Calu3 (cell line): ENCODE measurements at regions not wholly inside any gene's neighbourhood (a gene's known extent, or its start where the extent isn't known, plus 50 kb on each side); places are given as distances from the start of the nearest gene placed in this dataset.

Source experiments
- BruUV-seq: library from RNA; stranded (reverse); fragments of 400-500 nt; replicated peaks from 2 replicates; lab custom pipeline; 2021; lab: Mats Ljungman, UMichigan
- CTCF ChIA-PET: fragments of 300-600 bp; sonication (Branson Sonifier 250); formaldehyde crosslinking; loops from one replicate; lab custom pipeline; 2022; ENCODE audit warnings: antibody characterized with exemption; lab: Charles Lee
- DNase-seq: peaks from one replicate; pipeline ENCODE4 v3.0.0; 2022
- H3K27ac Mint-ChIP-seq: one replicate; pipeline ENCODE4 v1.8.0; 2022; ENCODE audit warnings: mixed read lengths; ENCODE audit not compliant: unreplicated experiment
- H3K27me3 Mint-ChIP-seq: one replicate; pipeline ENCODE4 v1.8.0; 2022; ENCODE audit warnings: mixed read lengths; ENCODE audit not compliant: unreplicated experiment
- H3K36me3 Mint-ChIP-seq: one replicate; pipeline ENCODE4 v1.8.0; 2022; ENCODE audit warnings: mild to moderate bottlenecking, moderate library complexity, mixed read lengths; ENCODE audit not compliant: insufficient read depth, unreplicated experiment
- H3K4me1 Mint-ChIP-seq: one replicate; pipeline ENCODE4 v1.8.0; 2022; ENCODE audit warnings: mild to moderate bottlenecking, low read depth, mixed read lengths; ENCODE audit not compliant: unreplicated experiment
- H3K4me3 Mint-ChIP-seq: one replicate; pipeline ENCODE4 v1.8.0; 2022; ENCODE audit warnings: mild to moderate bottlenecking, low read depth, moderate library complexity, mixed read lengths; ENCODE audit not compliant: unreplicated experiment
- H3K9me3 Mint-ChIP-seq: one replicate; pipeline ENCODE4 v1.8.0; 2022; ENCODE audit warnings: low read depth, mixed read lengths; ENCODE audit not compliant: unreplicated experiment
- intact Hi-C: fragments of 100-400 bp; cut with micrococcal nuclease; formaldehyde crosslinking; loops from one replicate; pipeline ENCODE4 v1.10.0; 2022; ENCODE audit not compliant: unreplicated experiment
- TF ChIP-seq, protein P1 (sequence below): fragments of 200-600 bp; IDR thresholded peaks from one replicate; pipeline ENCODE4 v1.8.0; 2022; ENCODE audit warnings: antibody characterized with exemption; ENCODE audit not compliant: unreplicated experiment

DNA sequence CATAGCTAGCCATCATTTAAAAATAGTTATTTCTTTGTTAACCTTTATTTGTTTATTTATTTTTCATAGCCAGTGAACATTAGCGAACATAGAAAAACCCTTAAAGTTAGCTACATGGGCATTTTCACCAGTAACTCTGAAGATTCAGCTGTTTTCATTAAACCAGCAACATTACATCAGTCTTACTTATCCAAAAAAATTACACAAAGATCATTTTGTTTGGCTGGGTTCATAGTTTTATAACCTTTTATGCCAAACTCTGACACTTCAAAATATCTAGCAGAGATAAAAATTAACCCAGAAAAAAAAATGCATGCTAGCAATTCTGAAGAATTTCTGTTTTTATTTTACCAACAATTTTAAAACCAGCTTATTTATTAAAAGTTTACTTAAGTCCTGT is 784.1 kb downstream of the PCDH18 start:
- no peaks in the 10 kb centered on the region for H3K9me3 Mint-ChIP-seq

DNA sequence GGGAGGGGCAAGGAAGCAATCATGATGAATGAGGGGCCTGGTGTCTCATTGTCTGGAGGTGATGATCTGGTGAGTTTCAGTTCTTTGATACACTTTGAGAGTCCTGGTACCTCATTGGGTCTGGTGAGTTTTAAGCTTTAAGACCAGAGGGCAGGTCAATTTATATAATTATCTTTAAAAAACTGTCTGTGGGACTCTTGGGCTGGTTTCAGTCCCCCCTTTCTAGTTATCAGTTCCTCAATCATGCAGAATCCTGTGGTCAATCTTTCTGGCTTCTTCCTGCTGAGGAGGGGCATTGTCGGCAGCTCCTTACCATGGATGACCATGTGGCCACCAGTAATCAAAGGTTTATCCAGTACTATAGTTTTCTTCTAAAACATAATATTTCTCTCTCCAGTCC is 789.1 kb downstream of the PCDH18 start:
- CTCF ChIA-PET, result no interaction called here
- H3K4me3 Mint-ChIP-seq, result no peak overlapping the region
- no peak for DNase-seq
- intact Hi-C loops, result no loop called here
- H3K27me3 Mint-ChIP-seq, result no peaks in the 10 kb centered on the region
- no peaks in the 10 kb centered on the region for H3K36me3 Mint-ChIP-seq
- H3K27ac Mint-ChIP-seq, result no peak overlapping the region
- no peaks in the 10 kb centered on the region for H3K4me1 Mint-ChIP-seq
- no TSS peak for BruUV-seq
- TF ChIP-seq, protein P1, sequence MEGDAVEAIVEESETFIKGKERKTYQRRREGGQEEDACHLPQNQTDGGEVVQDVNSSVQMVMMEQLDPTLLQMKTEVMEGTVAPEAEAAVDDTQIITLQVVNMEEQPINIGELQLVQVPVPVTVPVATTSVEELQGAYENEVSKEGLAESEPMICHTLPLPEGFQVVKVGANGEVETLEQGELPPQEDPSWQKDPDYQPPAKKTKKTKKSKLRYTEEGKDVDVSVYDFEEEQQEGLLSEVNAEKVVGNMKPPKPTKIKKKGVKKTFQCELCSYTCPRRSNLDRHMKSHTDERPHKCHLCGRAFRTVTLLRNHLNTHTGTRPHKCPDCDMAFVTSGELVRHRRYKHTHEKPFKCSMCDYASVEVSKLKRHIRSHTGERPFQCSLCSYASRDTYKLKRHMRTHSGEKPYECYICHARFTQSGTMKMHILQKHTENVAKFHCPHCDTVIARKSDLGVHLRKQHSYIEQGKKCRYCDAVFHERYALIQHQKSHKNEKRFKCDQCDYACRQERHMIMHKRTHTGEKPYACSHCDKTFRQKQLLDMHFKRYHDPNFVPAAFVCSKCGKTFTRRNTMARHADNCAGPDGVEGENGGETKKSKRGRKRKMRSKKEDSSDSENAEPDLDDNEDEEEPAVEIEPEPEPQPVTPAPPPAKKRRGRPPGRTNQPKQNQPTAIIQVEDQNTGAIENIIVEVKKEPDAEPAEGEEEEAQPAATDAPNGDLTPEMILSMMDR, result no peak
- H3K9me3 Mint-ChIP-seq, result no peaks in the 10 kb centered on the region

More for the DNA sequence above, 784.1 kb downstream of the PCDH18 start:
- H3K4me3 Mint-ChIP-seq, result no peak overlapping the region
- BruUV-seq, result no TSS peak
- no peaks in the 10 kb centered on the region for H3K27me3 Mint-ChIP-seq
- TF ChIP-seq, protein P1, result no peak
- H3K4me1 Mint-ChIP-seq, result no peaks in the 10 kb centered on the region
- no peak for DNase-seq
- no peaks in the 10 kb centered on the region for H3K36me3 Mint-ChIP-seq
- H3K27ac Mint-ChIP-seq, result no peak overlapping the region
- CTCF ChIA-PET, result no interaction called here
- intact Hi-C loops, result no loop called here

DNA sequence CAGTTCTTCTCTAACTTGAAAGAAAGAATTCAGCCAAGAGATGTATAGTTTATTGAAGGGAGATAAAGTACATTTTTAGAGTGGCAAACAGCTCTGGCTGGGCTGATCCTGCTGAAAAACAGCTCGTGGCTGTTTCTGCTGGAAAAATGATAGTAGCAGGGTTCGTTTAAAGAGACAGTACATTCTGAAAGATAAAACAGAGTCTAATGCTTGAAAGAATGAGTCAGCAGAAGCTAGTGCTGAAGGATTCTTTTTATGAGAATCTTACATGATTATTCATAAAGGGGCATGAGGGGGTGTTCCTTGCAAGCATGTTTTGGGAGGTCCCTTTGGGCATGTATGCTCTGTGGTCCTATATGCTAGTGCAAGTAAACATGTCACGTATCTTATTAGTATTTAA is 790.0 kb downstream of the PCDH18 start:
- intact Hi-C loops, result no loop called here
- CTCF ChIA-PET, result no interaction called here
- no TSS peak for BruUV-seq
- Mint-ChIP-seq H3K36me3 (no peaks in the 10 kb centered on the region), H3K4me3 (no peak overlapping the region), H3K4me1 (no peaks in the 10 kb centered on the region), H3K27ac (no peak overlapping the region), H3K9me3 (no peaks in the 10 kb centered on the region), H3K27me3 (no peaks in the 10 kb centered on the region)
- TF ChIP-seq, protein P1, result no peak
- no peak for DNase-seq

DNA sequence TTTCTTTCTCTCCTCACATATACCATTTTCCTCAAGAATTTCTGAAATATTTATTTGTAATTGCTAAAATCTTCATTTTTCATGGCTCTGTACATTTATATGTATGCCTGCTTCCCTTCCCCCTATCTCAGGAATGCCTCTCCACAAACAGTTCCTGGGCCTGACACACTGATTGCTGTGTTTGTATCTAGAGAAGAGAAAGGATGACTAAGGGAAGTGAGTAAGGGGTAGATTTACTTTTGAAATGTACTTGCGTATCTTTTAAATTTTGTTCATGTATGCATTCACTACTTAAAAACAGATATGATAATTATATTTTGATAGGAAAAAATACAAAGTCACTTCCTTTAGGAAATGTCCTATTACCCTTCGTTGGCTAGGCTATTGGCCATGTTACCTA is 790.8 kb downstream of the PCDH18 start:
- TF ChIP-seq, protein P1, result no peak

More for the DNA sequence above, 790.8 kb downstream of the PCDH18 start:
- Mint-ChIP-seq H3K4me3 (no peak overlapping the region), H3K36me3 (no peaks in the 10 kb centered on the region), H3K9me3 (no peaks in the 10 kb centered on the region), H3K27me3 (no peaks in the 10 kb centered on the region), H3K4me1 (no peaks in the 10 kb centered on the region), H3K27ac (no peak overlapping the region)
- no TSS peak for BruUV-seq
- no peak for DNase-seq
- intact Hi-C loops, result no loop called here
- CTCF ChIA-PET, result no interaction called here
